NCI-H446 (cell line): ENCODE measurements at regions not wholly inside any gene's neighbourhood (a gene's known extent, or its start where the extent isn't known, plus 50 kb on each side); places are given as distances from the start of the nearest gene placed in this dataset.
A peak's percentile ranks its signal among the peaks of the same experiment; 100 is the strongest.

Experiments used
- DNase-seq, 2 experiments: peaks; one replicate each; lab custom pipeline; 2025; lab: John Stamatoyannopoulos, UW

DNA sequence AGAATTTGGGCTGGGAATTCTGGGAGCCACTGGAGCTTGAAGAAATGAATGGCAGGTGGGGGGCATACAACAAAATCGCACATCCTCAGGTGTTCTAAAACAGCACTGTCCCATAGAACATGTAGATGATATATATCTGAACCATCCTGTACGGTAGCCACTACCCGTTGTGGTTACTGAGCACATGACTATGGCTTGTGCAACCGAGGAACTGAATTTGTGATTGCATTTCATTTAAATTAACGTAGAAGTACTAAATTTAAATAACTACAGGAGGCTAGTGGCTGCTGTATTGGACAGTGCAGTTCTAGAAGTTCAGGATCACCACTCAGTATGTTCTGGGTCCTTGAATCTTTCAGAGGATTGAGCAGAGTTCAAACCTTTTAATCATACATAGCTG, 172.4 kb downstream of the PHETA1 start:
- no peak for DNase-seq

DNA sequence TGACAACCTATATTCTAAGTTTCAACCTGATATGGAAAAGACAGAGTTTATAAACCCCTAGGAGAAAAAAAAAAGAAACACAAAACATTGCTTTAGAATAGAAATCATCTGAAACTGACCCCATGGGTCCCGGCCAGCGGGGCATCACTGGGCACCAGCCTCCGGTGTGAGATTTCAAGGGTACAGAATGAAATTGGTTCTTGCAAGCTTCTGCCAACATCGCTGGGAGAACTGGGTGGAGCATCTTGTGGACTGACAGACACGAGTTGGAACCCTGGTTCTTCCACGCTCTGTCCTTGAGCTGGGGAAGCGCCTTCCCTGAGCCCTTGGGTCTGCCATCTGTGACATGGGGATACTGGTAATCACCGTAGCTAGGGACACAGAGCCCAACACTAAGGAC, 173.6 kb downstream of the PHETA1 start:
- DNase-seq, result no peak

DNA sequence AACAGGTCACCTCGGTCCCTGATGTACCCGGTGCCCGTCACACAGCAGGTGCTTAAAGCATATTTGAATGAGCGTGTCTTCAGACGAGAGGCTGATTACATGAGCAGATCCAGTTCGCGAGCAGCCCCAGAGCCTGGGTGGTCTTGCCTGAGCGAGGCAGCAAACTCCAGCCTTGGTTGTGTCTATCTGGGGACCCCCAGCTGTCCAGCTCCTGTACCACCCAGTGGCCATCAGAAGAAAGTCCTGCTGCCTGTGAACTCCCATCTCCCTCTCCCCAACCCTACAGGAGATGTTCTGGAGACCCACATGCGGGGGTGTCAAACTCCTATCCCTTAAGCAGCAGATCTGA, 174.2 kb downstream of the PHETA1 start:
- DNase-seq, result no peak

DNA sequence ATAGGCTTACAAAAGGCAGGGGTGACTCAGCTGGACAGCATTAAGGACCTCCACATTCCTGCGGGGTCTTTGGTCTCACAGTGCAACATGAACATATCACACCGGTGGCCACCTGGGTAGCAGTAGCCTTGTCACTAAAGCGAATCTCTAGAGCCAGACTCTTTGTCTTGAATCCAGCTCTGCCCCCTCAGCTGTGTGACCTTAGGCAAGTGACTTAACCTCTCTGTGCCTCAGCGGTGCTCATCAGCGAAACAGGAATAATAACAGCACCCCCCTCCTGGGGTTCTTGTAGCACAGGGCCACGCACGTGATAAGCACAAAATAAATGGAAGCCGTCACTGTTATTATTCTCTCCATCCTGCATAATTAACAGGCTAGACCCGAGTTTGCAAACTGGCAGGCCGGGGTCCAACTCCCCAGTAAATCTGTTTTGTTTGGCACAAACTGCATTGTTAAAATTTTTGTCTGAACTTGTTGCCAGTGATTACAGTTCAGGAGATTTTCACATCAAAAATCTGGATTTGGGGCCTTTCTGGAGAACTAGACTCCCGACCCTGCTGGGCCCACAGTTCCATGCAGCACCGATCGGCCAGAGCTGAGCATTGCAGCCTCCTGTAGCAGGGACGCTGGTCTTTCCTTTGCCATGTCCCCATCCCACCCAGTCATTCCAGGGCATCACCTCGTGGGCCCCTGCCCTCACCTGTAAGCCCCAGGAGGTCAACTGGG, 174.8 kb downstream of the PHETA1 start:
- DNase-seq, result no peak

DNA sequence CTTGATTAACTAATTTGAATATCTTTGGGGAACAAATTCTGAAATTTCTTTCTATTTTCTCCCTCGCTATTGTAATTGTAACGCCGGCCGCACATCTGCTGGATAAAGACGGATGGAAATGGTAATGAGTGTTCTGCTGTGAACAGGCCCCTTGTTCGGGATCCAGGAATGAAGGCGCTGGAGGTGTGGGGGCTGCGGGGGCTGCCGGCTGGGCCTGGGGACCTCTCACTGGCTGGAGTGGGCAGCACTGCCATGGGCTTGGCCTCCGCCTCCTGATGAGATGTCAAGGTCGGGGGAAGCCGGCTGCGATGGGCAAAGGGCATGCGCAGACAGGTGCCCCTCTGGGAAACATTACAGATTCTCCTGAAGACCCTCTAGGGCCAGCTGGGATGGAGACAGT, 175.4 kb downstream of the PHETA1 start:
- no peak for DNase-seq

DNA sequence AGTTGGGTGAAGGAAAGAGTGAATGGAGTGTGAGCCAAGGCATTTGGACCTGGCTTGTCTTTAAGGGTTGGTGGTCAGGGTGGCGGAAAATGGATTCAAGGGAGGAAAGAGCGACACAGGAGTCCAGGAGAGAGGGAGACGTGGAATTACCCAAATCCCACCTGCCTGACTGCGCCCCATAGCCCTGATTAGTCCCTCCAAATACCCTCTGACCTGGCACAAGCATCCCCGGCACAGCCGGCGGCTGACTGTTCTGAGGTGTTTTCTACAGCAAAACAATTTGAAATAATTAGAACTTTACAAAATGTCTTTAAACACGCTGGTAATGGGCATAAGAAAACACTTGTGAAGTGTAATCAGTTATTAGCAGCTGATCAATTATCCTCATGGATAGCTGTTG, 175.8 kb downstream of the PHETA1 start:
- DNase-seq, result no peak

DNA sequence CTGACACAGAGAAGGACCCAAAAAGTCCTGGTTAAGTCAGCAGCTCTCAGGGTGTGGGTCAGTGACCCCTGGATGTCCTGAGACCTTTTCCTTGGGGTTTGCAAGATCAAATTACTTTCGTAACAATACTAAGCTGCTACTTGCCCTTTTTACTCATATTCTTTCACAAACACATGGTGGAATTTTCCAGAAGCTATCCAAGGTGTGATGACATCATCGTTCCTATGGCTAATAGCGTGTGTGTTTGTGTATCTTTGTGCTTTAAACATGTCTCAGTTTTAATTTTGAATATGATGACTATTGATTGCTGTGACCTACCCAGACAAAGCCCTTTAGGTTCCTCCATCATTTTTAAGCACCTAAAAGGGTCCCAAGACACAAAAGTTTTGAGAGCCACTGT, 176.2 kb downstream of the PHETA1 start:
- DNase-seq, result no peak

DNA sequence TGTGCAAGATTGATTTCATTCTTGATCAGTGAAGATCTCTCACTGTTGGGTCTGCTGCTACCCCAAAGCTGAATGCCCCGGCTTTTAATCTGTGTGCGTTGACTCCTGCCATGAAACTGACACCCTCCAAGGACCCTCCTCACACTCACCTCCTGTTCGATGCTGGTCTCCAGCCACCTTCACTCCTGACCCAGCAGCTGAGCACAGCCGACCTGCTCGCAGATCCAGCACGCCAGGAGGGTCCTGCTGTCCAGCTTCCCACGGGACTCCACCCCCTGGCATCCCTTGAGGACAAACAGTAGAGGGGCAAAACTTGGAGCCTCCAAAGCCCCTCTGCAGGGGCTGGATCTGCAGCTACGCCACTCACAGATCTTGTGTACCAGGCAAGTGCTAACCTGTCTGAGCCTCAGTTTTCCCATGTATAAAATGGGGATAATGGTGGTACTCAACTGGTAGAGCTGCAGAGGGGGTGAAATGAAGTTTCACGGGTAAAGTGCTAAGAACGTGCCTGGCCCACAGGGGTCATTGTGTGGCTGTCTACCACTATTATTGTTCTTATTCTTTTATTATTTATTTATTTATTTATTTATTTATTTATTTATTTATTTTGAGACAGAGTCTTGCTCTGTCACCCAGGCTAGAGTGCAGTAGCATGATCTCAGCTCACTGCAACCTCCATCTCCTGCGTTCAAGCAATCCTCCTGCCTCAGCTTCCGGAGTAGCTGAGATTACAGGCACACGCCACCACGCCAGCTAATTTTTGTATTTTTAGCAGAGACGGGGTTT, 178.0 kb downstream of the PHETA1 start:
- DNase-seq, result no peak

DNA sequence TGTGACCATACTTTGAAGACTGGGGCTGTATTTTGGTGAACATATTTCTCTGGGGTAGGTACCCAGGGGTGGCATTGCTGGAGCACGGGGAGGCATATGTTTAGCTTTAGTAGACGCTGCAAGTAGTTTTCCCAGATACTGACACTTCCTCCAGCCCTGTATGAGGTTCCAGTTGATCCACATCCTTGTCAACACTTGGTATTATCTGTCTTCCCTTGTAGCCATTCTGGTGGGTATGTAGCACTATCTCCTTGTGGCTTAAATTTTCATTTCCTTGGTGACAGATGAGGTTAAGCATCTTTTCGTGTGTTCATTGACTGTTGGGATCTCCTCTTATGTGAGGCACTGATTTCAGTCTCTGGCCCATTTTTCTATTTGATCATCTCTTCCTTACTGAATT, 179.1 kb downstream of the PHETA1 start:
- no peak for DNase-seq

DNA sequence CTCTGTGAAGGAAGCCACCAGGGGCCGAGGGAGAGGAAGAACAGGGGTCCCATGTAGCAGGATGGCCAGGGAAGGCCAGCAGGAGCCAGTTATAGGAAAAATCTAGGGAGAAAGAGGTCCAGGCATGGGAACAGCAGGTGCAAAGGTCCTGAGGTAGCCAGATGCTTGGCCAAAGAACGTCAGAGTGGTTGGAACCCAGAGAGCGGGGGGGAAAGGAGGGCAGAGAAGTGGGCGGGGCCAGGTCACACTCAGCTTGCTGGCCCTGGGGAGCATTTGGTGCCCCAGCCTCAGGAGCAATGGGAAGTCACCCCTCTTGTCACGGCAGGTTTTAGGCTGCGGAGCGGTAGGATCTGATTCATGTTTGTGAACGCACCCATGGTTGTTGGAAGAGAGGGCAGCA, 180.5 kb downstream of the PHETA1 start:
- DNase-seq, result no peak

DNA sequence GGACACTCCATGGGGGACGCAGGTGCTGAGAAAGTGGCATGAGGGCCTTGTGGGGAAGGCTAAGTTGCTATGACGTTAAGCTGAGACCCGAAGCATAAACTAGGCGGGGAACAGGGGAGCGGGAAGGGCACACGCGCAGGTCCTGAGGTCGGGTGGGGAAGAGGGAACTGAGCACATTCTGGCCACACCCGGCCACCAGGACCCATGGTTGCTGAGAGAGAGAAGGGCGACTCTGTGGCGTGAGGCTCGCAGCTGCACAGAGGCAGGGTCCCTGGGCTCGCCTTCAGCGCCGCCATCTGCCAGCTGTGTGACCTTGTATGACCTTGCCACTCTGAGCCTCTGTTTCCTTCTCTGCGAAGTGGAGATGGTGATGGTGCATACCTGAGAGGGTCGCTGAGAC, 182.5 kb downstream of the PHETA1 start:
- no peak for DNase-seq

DNA sequence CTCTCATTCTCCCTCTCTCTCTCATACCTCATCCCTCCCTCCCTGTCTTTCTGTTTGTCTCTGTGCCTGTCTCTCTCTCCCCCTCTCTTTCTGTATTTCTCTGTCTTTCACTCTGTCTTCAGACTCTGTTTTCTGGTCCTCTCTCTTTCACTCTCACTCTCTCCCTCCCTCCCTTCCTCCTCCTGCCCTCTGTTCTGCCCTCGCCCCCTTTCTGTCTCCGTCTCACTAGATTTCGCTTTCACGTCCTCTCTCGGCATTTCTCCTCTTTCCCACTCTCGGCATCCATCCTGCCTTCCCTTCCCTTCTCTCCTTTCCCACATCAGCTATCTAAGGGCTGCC, 183.0 kb downstream of the PHETA1 start:
- DNase-seq, result no peak

DNA sequence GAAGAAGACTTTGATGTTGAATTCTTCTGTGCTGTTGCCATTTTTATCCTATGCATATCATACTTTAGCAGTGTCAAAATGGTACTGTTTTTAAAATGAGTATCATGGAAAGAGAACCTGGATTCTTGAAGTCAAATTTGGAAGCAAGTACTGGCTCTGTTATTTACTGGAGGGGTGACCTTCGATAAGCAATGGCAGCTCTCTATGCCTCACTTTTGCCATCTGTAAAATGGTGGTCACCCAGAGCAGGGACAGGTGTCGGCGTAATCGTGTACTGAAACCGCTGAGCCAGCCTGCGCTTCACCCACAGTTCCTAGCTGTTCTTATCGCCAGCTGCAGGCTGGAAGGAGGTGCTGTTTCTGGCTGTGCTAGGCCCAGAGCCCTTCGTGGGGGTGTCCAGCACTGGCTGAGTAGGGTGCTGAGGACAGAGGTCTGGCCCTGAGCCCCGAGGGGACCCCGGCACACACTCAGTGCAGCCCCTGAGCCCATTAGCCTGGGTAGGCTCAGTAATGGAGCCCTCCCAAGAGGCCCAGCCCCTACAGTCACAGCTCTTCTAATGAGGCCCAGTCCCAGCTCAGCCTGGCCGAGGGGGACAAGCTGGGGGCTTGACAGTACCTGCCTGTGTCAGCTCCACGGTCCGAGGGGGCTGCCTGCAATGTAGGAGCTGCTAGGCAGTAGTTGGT, 183.5 kb downstream of the PHETA1 start:
- no peak for DNase-seq

DNA sequence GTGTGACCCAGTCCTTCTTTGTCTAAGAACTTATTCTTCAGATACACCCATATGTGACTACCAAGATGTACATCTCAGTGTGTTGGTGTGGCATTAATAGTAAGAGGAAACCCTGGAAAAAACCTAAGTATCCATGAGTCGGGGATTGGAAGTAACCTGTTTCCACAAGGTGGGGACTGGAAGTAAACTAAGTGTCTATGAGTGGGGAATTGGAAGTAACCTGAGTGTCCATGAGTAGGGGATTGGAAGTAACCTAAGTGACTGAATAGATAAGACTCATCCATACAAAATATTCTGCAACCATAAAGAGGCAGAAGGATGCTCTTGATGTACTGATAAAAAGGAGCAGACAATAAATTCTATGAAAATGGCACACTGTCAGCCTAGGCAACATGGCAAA, 184.7 kb downstream of the PHETA1 start:
- no peak for DNase-seq

DNA sequence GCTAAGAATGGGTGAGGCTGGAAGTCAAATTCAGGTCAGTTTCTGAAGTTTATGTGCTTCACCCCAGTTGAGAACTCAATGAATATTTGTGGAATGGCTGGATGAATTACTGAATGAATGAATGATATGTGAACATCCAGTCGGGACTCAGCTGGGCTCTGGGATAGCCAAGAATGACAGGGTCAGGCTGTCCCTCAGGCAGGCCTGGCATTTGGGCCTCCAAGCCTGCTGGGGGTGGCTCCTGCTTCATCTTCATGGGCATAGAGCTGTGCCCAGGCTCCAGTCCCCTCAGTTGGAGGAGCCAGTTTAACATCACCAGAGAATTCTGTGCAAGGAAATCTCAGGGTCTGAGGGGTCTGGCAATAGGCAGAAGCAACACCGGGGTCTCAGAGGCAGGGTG, 185.8 kb downstream of the PHETA1 start:
- no peak for DNase-seq

DNA sequence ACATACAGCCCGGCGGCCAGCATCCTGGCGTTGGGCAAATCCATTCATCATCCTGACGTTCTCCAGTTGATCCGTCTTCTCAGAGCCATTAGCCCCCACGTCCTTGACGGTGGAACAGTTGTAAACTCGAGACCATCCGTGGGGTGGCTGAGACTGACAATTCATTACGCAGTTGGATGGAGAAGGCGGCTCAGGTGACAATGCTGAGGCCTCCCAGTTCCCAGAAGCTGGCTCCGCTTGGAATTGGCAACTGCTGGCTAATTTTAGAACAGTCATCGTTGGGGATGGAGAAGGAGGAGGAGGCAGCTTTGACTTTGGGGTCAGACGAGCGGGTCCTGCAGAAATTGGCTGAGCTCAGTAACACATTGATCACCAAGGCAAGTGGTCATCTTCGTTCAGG, 186.5 kb downstream of the PHETA1 start:
- DNase-seq, result no peak

DNA sequence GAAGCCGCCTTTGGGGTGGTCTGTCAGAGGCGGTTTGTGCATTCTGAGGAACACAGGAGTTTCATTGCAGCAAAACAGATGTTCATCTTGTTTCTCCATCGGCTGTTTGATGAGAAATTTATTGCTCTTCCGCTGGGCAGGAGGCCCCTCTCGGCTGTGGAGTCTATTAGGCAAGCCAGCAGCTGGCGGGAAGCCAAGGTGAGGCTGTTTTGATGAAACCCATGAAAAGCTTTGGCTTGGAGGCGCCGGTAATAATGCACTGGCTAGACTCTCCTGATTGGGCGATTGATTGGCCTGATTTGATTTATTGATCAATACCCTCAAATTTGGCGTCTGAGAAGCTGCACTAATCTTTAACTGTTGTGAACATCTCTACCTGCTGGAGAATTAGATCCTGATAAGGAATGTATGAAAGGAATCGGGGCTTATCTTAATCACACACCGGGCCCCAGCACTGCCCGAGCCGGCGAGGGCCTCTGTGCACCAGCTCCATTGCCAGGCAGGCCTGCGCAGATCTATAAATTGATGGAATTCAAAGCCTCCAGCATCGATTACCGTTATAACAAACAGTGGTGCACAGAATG, 187.7 kb downstream of the PHETA1 start:
- peak; percentile 71 to 83 for DNase-seq

DNA sequence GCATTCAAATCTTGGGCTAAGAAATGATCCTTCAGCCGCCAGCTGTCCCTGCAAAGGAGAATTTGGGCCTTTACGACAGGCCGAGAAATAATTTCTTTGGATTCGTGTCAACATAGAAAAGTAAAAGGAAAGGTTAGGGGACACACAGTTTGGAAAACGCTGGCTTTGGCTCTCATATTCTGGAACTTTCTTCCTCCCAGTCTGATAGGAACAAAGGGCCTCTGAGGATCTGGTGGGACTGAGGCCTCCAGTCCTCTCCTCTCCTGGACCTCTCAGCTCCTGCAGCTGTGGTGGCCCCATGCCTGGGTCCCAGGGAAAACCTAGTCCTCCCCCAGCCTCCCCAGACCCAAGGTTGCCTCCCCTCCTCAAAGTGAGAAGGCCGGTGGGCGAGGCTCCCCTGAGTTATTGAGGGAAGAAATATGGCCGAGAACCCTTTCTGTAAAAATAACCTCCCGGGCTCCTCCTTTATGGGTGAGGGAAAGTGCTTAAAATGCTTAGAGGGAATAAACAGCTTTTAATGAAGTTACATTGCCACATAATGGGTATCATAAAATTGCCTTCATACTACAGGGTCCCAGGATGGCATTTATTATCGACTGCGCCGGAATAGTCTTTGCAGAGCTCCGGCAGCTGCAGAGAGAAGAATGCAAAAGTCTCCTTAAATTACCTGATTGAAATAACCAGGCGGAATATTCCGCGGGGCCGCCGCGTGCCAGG, 188.3 kb downstream of the PHETA1 start:
- no peak for DNase-seq

DNA sequence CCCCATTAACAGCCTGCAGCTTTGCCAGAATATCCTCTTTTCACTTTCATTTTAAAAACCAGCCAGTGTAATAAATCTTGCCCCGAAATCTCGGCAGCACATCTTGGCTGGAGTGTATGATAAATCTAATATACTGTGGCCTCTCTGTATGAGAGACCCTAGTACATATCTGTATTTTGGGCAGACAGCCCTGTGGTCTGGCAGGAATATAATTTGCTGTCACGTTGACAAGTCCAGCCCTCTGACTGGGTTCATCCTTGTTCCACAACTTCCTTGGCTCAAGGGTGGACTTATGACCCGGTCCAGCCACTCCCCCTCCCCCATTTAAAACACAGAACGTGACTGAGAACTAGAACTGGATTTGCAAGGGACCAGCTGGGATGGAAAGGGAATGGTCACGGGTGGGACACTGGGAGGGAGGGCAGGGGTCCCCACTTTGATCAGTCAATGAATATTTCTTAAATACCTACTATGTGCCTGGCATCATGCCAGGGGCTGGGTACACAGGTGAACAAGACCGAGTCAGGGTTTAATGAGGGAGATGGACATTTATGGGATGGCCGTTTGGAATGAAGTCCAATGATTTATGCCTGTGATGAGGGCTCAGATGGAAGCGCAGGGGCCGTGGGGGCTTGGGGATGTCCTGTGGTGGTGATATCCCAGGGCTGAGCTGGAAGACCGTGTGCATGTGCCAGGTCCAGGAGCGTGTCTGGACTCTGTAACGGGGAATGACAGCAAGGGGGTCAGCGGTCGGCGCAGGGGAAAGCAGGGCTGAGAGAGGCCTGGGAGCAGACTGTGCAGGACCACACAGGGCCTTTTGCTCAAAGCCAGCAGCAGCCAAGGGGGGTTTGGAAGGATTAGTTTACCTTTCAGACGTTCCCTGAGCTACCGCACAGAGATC, 190.5 kb downstream of the PHETA1 start:
- DNase-seq, result no peak

DNA sequence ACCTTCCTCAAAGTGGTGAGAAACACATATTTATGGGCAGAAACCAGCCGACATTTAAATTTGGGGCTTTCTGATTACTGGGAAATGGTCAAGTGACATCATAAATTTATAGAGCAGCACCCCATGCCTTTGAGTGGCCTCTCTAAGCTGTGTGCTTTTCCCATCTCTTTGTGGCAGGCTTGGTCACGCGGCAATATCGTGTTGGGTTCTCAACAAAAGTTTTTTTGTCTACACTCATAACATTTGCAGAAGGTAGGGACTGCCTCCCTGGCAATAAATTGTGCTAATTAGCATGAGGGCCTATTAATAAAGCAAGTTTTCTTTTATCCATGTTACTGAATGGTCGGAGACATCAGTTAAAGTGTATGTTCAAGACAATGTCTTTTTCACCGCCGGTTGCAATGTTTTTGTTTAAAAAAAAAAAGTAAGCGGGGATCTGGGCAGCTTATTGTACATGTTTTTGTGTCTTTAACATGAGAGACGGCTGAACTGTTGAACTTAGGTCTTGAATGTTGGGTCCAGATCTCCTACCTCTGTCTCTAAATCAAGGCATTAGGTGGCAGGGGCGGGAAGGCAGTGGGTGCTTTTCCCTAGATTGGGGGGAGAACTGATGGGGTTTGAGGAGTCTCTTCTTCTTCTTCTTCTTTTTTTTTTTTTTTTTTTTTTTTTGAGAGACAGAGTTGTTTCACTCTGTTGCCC, 193.3 kb downstream of the PHETA1 start:
- DNase-seq, result no peak

DNA sequence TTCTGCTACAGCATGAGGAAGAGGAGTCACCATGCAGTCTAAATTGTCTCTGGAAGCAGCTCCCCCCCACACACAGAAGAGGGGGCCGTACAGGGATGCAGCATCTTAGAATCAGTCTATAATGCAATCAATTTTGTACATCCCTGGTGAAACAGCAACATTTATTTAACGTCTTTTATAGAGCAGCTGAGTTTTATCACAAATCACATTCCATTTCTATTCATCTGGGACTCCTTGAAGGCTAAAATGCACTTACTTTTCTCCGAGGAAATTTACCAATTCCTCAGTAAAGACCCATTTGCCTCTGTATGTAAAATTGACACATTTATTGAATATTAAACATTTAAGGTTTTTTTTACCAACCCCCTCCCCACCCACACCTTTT, 193.9 kb downstream of the PHETA1 start:
- DNase-seq, result no peak
